ENCODE measurements at regions not wholly inside any gene's neighbourhood (a gene's known extent, or its start where the extent isn't known, plus 50 kb on each side); places are given as distances from the start of the nearest gene placed in this dataset.

DNA sequence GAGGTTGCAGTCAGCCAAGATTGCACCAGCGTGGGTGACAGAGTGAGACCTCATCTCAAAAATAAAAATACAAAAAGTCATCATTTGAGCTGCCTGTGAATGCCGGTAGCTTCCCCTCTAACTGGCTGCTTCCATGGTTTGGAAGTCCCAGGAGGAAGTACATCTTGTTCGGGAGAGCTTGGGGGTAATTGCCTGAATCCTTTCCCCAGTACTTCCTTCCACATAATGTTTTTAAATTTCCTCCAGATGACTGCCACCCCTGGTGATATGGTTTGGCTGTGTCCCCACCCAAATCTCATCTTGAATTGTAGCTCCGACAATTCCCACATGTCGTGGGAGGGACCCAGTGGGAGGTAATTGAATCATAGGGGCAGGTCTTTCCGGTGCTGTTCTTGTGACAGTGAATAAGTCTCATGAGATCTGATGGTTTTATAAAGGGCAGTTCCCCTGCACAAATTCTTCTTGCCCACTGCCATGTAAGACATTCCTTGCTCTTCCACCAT lies 87.2 kb downstream of the SPRING1 start:
- DNase-seq, result no peak

- no peak for DNase-seq
These were observed 87.8 kb downstream of the SPRING1 start for GRCh38 chr12:116650062-116650461.

GRCh38 chr12:116647813-116648212 lies 88.6 kb downstream of the MAP1LC3B2 start:
- no peak for DNase-seq

DNA sequence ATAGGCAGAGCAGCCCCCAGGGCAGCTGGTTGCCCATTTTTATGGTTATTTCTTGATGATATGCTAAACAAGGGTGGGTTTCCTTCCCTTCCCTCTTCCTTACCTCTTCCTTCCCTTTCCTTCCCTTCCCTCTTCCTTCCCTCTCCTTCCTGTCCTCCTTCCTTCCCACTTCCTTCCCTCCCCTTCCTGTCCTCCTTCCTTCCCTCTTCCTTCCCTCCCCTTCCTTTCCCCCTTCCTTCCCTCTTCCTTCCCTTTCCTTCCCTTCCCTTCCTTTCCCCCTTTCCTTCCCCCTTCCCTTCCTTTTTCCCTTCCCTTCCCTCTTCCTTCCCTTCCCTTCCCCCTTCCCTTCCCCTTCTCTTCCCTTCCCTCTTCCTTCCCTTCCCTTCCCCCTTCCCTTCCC lies 87.7 kb downstream of the MAP1LC3B2 start:
- DNase-seq, result no peak

GRCh38 chr12:116644806-116645205 lies 85.6 kb downstream of the MAP1LC3B2 start:
- DNase-seq, result no peak

- DNase-seq, result no peak
These were observed 83.5 kb downstream of the MAP1LC3B2 start for GRCh38 chr12:116642683-116643082.

GRCh38 chr12:116642106-116642505 lies 82.9 kb downstream of the MAP1LC3B2 start:
- no peak for DNase-seq

DNA sequence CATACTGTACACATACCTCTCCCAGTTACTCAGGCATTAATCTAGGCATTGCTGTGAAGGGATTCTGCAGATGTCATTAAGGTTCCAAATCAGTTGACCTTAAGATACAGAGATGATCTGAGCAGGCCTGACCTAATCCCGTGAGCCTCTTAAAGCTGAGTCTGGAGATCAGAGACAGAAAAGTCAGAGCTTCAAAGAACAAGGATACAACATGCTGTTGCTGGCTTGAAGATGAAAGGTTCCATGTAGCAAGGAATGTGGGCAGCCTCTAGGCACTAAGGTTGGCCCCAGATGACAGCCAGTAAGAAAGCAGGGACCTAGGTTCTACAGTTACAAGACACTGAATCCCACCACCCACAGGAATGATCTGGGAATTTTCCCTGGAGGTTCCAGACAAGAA lies 81.1 kb downstream of the MAP1LC3B2 start:
- DNase-seq, result no peak

DNA sequence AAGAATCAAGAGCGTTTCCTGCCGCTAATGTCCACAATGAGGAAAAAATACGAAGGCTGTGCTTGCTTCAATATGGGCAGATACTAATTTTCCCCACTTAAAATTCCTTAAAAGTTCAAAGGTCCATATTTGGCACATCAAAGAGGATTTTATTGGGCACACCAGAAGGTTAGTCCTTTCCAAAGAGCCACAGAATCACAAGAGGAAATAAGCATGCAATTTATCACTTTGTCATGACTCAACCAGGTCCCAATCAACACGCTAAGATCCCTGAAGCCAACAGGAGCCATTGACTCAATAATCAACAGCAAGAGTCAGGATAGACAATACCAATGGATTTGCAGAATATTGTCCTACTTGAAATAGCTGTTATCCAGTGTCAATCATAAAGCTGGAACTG lies 80.6 kb downstream of the MAP1LC3B2 start:
- no peak for DNase-seq

- DNase-seq, result no peak
These were observed 79.2 kb downstream of the MAP1LC3B2 start for GRCh38 chr12:116638376-116638775.

- no peak for DNase-seq
These were observed 78.5 kb downstream of the MAP1LC3B2 start for GRCh38 chr12:116637589-116638150.

GRCh38 chr12:116636608-116637519 lies 77.7 kb downstream of the MAP1LC3B2 start:
- DNase-seq, result no peak

- DNase-seq, result no peak
These were observed 76.3 kb downstream of the MAP1LC3B2 start for GRCh38 chr12:116635487-116635886.

DNA sequence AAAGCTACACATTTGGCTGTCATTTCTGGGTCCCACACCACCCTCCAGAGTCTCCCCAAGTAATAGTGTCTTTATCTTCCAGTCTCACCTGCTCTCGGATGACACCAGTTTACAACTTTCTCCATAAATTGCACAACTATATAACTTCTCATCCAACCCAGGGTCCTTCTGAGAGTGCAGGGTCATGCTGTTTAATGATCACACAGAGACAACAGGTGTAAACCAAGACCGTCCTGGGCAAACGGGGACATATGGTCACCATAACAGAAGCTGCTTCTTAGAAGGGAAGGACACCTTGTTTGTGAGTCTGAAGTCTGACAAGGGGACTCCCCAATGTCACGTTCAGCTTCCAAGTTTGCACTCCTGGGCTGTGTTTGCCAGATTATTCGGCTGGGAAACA lies 74.3 kb downstream of the MAP1LC3B2 start:
- no peak for DNase-seq

DNA sequence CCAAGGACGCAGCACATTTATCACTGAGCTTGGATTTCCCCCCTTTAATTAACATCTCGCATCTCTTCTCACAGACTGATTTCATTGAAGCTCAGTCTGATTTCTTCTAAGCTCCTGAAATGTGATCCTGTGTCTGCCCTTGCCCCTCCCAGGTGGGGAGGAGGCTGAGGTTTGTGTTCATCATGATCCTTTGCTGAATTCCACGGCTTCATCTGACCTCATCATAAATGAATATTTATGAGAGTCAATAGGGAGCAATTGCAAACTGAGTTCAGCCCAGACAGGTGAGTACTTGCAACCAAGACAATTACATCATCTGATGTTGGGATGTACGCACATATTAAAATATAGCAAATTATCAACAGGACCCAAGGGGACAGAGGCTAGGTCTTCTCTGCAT lies 72.4 kb downstream of the MAP1LC3B2 start:
- DNase-seq, result no peak

GRCh38 chr12:116630762-116631161 lies 71.6 kb downstream of the MAP1LC3B2 start:
- no peak for DNase-seq

- no peak for DNase-seq
These were observed 70.3 kb downstream of the MAP1LC3B2 start for GRCh38 chr12:116629480-116629879.

- no peak for DNase-seq
These were observed 69.8 kb downstream of the MAP1LC3B2 start for GRCh38 chr12:116628989-116629388.

DNA sequence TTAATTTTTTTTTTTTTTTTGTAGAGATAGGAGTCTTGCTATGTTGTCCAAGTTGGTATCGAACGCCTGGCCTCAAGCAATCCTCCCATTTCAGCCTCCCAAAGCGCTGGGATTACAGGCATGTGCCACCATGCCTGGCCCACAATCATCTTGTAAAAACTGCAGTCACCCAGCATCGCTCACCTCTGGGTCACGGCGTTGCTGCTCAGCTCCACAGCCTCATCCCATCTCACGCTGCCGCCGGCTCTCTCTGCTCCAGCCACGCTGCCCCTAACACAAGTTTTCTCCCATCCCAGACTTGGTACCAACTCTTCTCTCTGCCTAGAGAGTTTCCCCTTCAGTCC lies 69.2 kb downstream of the MAP1LC3B2 start:
- DNase-seq, result no peak
